Kidney capillary endothelial cell (primary cell): ENCODE measurements at regions not wholly inside any gene's neighbourhood (a gene's known extent, or its start where the extent isn't known, plus 50 kb on each side); places are given as distances from the start of the nearest gene placed in this dataset.
A peak's percentile ranks its signal among the peaks of the same experiment; 100 is the strongest.
"Not testable (repeated sequence)": the region's sequence is repeated elsewhere in the genome, so short reads cannot be mapped to it uniquely, and the experiment has no call there.

Source experiments
- DNase-seq: peaks from one replicate; pipeline ENCODE4 v3.0.0-alpha.2; 2018; ENCODE audit warnings: low spot score

DNA sequence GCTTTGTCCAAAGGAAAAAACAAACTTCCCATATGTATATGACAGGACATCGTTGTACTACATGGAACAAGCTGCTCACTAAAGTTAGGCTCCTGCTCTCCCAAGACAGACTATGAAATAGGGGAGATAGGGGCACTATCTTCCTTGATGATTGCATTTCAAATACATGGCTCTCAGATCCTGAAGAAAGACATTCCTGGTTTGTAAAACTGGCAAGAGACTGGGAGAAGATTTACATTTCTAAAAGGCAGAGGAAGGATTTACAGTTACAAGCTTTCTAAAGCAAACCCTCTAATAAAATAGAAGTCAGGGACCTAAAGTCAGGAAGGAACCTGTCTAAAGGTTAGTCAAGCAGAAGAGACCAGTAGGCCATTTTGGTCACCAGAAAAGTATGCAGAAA is 103.7 kb downstream of the SLC17A6 start:
- no peak for DNase-seq

- not testable (repeated sequence) for DNase-seq
Measured at GRCh38 chr11:22435582-22435981, 97.4 kb downstream of the SLC17A6 start.

DNA sequence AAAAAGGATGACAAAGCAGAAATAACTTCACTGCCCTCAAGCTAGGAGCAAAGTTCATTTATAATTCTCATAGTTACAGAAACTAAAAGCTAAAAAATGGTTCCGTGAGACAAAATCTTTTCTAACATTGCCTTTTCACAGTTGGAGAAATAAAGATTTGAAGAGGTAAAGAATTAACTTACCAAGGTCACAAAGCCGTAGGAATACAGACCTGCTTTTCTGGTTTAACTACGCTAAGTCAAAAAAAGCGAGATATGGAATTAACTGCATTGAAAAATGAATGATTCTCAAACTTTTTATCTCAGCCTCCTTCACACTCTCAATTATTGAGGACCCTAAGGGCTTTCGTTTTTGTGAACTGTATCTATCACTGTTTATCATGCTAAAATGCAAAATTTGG is 95.3 kb downstream of the SLC17A6 start:
- no peak for DNase-seq

DNA sequence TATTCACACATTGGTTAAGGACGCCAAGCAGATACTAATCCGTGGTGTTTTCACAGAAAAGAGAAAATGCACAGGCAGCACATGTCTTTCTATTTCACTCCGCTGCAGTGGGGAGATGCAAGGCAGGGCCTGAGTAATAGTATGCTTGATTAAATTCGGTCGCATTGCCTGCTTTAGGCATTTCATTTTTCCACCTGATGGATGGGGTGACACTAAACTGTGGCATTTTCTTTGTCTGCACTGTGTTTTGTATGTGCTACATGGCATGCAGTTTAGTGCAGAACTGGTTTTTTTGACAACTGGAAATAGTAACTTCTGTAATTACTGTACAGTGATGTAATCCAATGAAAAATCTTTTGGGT is 94.9 kb downstream of the SLC17A6 start:
- no peak for DNase-seq

- DNase-seq: peak; percentile 68
Measured at GRCh38 chr11:22432291-22433093, 94.3 kb downstream of the SLC17A6 start.

DNA sequence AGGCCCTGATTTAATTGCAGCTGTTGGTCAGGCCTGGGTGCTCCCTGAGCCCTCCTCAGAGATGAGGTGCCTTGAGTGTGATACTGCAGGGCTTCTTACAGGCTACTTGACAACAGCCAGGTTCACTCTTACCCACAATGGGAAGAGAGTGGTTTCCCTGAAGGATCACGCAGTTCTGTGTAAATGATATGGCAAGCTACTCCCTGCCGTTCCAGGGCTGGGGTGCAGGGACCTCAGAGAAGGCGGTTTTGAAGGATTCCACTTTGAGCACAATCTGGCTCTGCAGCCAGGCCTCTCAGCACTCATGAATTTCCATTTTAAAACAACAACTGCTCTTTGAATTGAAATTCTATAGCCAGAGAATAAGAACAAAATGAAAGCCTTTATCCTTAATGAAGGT is 92.9 kb downstream of the SLC17A6 start:
- no peak for DNase-seq

DNA sequence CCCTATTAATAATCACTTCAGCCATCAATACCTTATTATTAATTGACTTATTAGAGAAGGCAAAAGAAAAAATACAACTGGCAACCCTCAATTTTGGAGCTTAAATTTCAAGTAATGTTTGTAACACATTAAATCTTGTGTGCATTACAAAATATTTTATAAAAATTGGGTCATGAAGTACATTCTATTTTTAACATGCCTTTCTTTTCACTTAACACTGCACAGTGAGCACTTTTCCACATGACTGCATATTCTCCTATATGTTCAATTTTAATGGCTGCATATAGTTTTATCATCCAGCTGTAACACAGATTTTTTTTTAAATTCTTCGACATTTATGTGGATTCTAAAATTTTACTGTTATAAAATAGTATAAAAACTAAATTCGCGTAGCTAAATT is 92.5 kb downstream of the SLC17A6 start:
- DNase-seq: no peak

DNA sequence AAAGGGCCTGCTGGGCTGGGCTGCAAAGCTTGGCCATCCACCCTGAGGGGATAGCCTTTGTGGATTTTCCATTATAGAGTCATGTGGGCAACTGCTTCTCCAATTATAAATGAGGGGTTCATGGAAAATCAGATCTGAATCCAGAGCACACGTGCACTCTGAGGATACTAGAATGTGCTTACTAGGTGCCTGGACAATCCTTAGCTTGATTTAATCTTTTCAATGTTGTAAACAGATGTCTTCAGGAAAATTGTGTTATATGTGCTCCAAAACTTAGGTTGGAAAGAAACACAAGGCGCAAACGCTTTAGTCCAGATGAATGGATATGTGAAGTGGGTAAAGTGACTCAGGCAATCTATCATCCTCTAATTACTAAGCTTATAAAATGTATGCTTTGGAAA is 92.0 kb downstream of the SLC17A6 start:
- DNase-seq: no peak
